K562 (cell line): ENCODE measurements at regions not wholly inside any gene's neighbourhood (a gene's known extent, or its start where the extent isn't known, plus 50 kb on each side); places are given as distances from the start of the nearest gene placed in this dataset.

ENCODE experiments used
- BACH1 ChIP-seq: fragments of 200-800 bp; sonication (Bioruptor generic); IDR thresholded peaks from 2 replicates; pipeline ENCODE4 v1.6.1; 2016; ENCODE audit warnings: missing genetic modification characterization, missing compliant biosample characterization
- CTBP1 ChIP-seq: fragments of 450-650 bp; IDR thresholded peaks from 2 replicates; pipeline ENCODE4 v1.6.1; 2016; ENCODE audit warnings: borderline replicate concordance
- DACH1 ChIP-seq: fragments of 450-650 bp; IDR thresholded peaks from 2 replicates; pipeline ENCODE4 v1.6.1; 2018; ENCODE audit not compliant: partially characterized antibody
- DLX4 ChIP-seq: fragments of 250-450 bp; sonication (Bioruptor Pico); IDR thresholded peaks from 2 replicates; pipeline ENCODE4 v1.6.1; 2021; ENCODE audit warnings: mild to moderate bottlenecking
- DPF2 ChIP-seq: fragments of 450-650 bp; IDR thresholded peaks from 2 replicates; pipeline ENCODE4 v1.6.1; 2016
- E2F3 ChIP-seq: fragments of 250-450 bp; sonication (Bioruptor Pico); IDR thresholded peaks from 2 replicates; pipeline ENCODE4 v1.4.0; 2020; ENCODE audit warnings: mild to moderate bottlenecking
- ELF1 ChIP-seq: fragments of 200-800 bp; sonication (Bioruptor generic); IDR thresholded peaks from 2 replicates; pipeline ENCODE4 v1.6.1; 2016; ENCODE audit warnings: missing genetic modification characterization, missing compliant biosample characterization
- ELK3 ChIP-seq: fragments of 450-650 bp; formaldehyde crosslinking; IDR thresholded peaks from 2 replicates; pipeline ENCODE4 v1.4.0; 2020; ENCODE audit warnings: mild to moderate bottlenecking
- ETV5 ChIP-seq: sonication (generic); formaldehyde crosslinking; IDR thresholded peaks from 2 replicates; pipeline ENCODE4 v1.4.0; 2020; ENCODE audit warnings: low read depth, mild to moderate bottlenecking, missing genetic modification reagents
- FOSL1 ChIP-seq: fragments of 200-800 bp; sonication (Bioruptor generic); conservative IDR thresholded peaks from 2 replicates; pipeline ENCODE4 v1.6.1; 2016; ENCODE audit warnings: missing genetic modification characterization, missing compliant biosample characterization
- GABPA ChIP-seq: fragments of 200-800 bp; sonication (Bioruptor generic); conservative IDR thresholded peaks from 2 replicates; pipeline ENCODE4 v1.6.1; 2016; ENCODE audit warnings: low read depth, missing genetic modification characterization, missing compliant biosample characterization
- HMG20B ChIP-seq: fragments of 250-450 bp; sonication (Bioruptor Pico); IDR thresholded peaks from 2 replicates; pipeline ENCODE4 v1.5.0; 2021; ENCODE audit warnings: mild to moderate bottlenecking
- HNRNPL ChIP-seq: fragments of 200-400 bp; formaldehyde crosslinking; IDR thresholded peaks from 2 replicates; pipeline ENCODE4 v1.6.1; 2017; ENCODE audit warnings: low read depth, mild to moderate bottlenecking, low read length
- HOMEZ ChIP-seq: fragments of 250-450 bp; sonication (Bioruptor Pico); IDR thresholded peaks from 2 replicates; pipeline ENCODE4 v1.4.0; 2020; ENCODE audit warnings: mild to moderate bottlenecking, moderate library complexity
- ILF3 ChIP-seq: fragments of 450-650 bp; IDR thresholded peaks from 2 replicates; pipeline ENCODE4 v1.6.1; 2018; ENCODE audit warnings: antibody characterized with exemption, mild to moderate bottlenecking, moderate library complexity, borderline replicate concordance
- KAT8 ChIP-seq: fragments of 450-650 bp; IDR thresholded peaks from 2 replicates; pipeline ENCODE4 v1.6.1; 2016; ENCODE audit warnings: low read depth, mild to moderate bottlenecking
- MCM3 ChIP-seq: fragments of 450-650 bp; IDR thresholded peaks from 2 replicates; pipeline ENCODE4 v1.6.1; 2016
- MCM5 ChIP-seq: fragments of 450-650 bp; IDR thresholded peaks from 2 replicates; pipeline ENCODE4 v1.6.1; 2016; ENCODE audit warnings: low read depth
- MECOM ChIP-seq: fragments of 250-450 bp; sonication (Bioruptor Pico); IDR thresholded peaks from 2 replicates; pipeline ENCODE4 v1.8.0; 2022; ENCODE audit warnings: inconsistent platforms
- MLLT1 ChIP-seq, 2 experiments: fragments of 450-650 bp; IDR thresholded peaks; 2 replicates each; pipeline ENCODE4 v1.6.1; 2016
- NUFIP1 ChIP-seq: fragments of 450-650 bp; IDR thresholded peaks from 2 replicates; pipeline ENCODE4 v1.6.1; 2018; ENCODE audit not compliant: partially characterized antibody
- PHF20 ChIP-seq: fragments of 450-650 bp; IDR thresholded peaks from 2 replicates; pipeline ENCODE4 v1.6.1; 2018; ENCODE audit not compliant: partially characterized antibody
- PRMT5 ChIP-seq: sonication (generic); formaldehyde crosslinking; IDR thresholded peaks from 2 replicates; pipeline ENCODE4 v1.5.0; 2020; ENCODE audit warnings: missing genetic modification reagents
- PRPF4 ChIP-seq: fragments of 200-400 bp; formaldehyde crosslinking; IDR thresholded peaks from one replicate; pipeline ENCODE4 v1.6.1; 2017; ENCODE audit warnings: low read length, low read depth, mild to moderate bottlenecking; ENCODE audit not compliant: insufficient read depth, poor library complexity, severe bottlenecking
- SMARCA4 ChIP-seq: fragments of 450-650 bp; IDR thresholded peaks from 2 replicates; pipeline ENCODE4 v1.6.1; 2016
- STAG1 ChIP-seq: sonication (generic); formaldehyde crosslinking; IDR thresholded peaks from 2 replicates; pipeline ENCODE4 v1.5.0; 2020; ENCODE audit warnings: missing genetic modification reagents, borderline replicate concordance
- XRCC4 ChIP-seq: IDR thresholded peaks from one replicate; pipeline ENCODE4 v1.6.1; 2011; ENCODE audit not compliant: insufficient read depth, insufficient read length; ENCODE audit errors: extremely low read depth
- ZNF212 ChIP-seq: fragments of 450-650 bp; formaldehyde crosslinking; IDR thresholded peaks from 2 replicates; pipeline ENCODE4 v1.4.0; 2020; ENCODE audit warnings: mild to moderate bottlenecking
- ZNF239 ChIP-seq: fragments of 250-450 bp; sonication (Bioruptor Pico); IDR thresholded peaks from 2 replicates; pipeline ENCODE4 v1.4.0; 2020; ENCODE audit warnings: mild to moderate bottlenecking
- ZNF24 ChIP-seq: fragments of 450-650 bp; IDR thresholded peaks from 2 replicates; pipeline ENCODE4 v1.6.1; 2016
- ZNF444 ChIP-seq: fragments of 250-450 bp; sonication (Bioruptor Pico); IDR thresholded peaks from 2 replicates; pipeline ENCODE4 v1.4.0; 2020; ENCODE audit warnings: mild to moderate bottlenecking, moderate library complexity
- ZNF668 ChIP-seq: fragments of 250-450 bp; sonication (Bioruptor Pico); IDR thresholded peaks from 2 replicates; pipeline ENCODE4 v1.8.0; 2022; ENCODE audit warnings: mild to moderate bottlenecking, inconsistent platforms

GRCh38 chr1:95169548-95169947 lies 52.4 kb downstream of the TLCD4 start (continued):
- no peak for TF ChIP-seq ZNF668
- TF ChIP-seq SMARCA4, result peak; percentile 79
- no peak for TF ChIP-seq HMG20B
- TF ChIP-seq PRMT5 (CRISPR knock-in tag), result no peak
- TF ChIP-seq BACH1 (tag), result peak; percentile 67
- TF ChIP-seq KAT8, result no peak
- no peak for TF ChIP-seq XRCC4
- TF ChIP-seq PHF20, result no peak
- no peak for TF ChIP-seq ELK3 (CRISPR knock-in tag)
- no peak for TF ChIP-seq DACH1
- no peak for TF ChIP-seq ZNF444 (CRISPR knock-in tag)
- no peak for TF ChIP-seq STAG1 (CRISPR knock-in tag)
- peak; percentile 90 for TF ChIP-seq DPF2
- no peak for TF ChIP-seq GABPA (tag)
- no peak for TF ChIP-seq ELF1 (tag)
- TF ChIP-seq E2F3, result no peak
- TF ChIP-seq HOMEZ, result no peak
- no peak for TF ChIP-seq ZNF212 (CRISPR knock-in tag)
- no peak for TF ChIP-seq MCM5
- TF ChIP-seq FOSL1 (tag), result peak; percentile 64
- TF ChIP-seq HNRNPL, result no peak
- no peak for TF ChIP-seq DLX4 (CRISPR knock-in tag)
- no peak for TF ChIP-seq NUFIP1
- TF ChIP-seq ETV5, result no peak
- no peak for TF ChIP-seq CTBP1
- no peak for TF ChIP-seq ZNF239
- TF ChIP-seq ZNF24, result no peak
- TF ChIP-seq MECOM (CRISPR knock-in tag), result no peak
- TF ChIP-seq MCM3, result no peak
- TF ChIP-seq PRPF4, result no peak
- no peak for TF ChIP-seq MLLT1 (IDR thresholded peaks at IDR 0.05)
- TF ChIP-seq ILF3, result no peak
